ENCODE measurements at regions not wholly inside any gene's neighbourhood (a gene's known extent, or its start where the extent isn't known, plus 50 kb on each side); places are given as distances from the start of the nearest gene placed in this dataset.

DNA sequence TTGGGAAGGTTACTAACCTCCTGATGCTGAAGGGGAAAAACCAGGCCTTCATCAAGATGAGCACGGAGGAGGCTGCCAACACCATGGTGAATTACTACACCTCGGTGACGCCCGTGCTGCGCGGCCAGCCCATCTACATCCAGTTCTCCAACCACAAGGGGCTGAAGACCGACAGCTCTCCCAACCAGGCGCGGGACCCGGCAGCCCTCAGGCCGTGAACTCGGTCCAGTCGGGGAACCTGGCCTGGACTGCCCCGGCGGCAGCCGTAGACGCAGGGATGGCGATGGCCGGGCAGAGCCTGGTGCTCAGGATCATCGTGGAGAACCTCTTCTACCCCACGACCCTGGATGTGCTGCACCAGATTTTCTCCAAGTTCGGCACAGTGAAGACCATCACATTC, 133.0 kb upstream of the FUT8 start:
- TF ChIP-seq, protein P1, sequence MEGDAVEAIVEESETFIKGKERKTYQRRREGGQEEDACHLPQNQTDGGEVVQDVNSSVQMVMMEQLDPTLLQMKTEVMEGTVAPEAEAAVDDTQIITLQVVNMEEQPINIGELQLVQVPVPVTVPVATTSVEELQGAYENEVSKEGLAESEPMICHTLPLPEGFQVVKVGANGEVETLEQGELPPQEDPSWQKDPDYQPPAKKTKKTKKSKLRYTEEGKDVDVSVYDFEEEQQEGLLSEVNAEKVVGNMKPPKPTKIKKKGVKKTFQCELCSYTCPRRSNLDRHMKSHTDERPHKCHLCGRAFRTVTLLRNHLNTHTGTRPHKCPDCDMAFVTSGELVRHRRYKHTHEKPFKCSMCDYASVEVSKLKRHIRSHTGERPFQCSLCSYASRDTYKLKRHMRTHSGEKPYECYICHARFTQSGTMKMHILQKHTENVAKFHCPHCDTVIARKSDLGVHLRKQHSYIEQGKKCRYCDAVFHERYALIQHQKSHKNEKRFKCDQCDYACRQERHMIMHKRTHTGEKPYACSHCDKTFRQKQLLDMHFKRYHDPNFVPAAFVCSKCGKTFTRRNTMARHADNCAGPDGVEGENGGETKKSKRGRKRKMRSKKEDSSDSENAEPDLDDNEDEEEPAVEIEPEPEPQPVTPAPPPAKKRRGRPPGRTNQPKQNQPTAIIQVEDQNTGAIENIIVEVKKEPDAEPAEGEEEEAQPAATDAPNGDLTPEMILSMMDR (IDR thresholded peaks at IDR 0.05): no peak
- no peak for TF ChIP-seq POLR2A (IDR thresholded peaks at IDR 0.05)
